ENCODE measurements at regions not wholly inside any gene's neighbourhood (a gene's known extent, or its start where the extent isn't known, plus 50 kb on each side); places are given as distances from the start of the nearest gene placed in this dataset.

DNA sequence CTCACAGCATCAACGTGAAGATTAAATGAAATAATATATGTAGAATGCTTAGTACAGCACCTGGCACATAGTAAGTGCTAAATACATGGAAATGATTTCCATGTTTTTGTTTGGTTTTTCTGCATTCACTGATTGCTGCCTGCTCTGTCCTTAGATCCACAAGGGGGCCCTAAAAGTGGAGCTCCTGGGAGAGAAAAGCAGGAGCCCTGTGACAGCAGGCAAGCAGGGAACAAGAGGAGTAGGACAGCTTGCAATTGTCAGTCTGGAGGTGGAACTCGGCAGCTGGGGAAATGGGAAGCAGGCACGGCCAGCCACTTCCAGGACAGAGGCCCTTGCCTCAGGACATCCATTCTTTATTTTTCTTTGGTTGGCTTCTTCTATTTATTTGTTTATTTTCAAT lies 292.9 kb downstream of the BMP4 start:
- no peak for TF ChIP-seq CTCF (IDR thresholded peaks at IDR 0.05)
- no peak for TF ChIP-seq POLR2A (IDR thresholded peaks at IDR 0.05)
- TF ChIP-seq EP300 (IDR thresholded peaks at IDR 0.05): no peak
